Erythroblast (primary cell): ENCODE measurements at regions not wholly inside any gene's neighbourhood (a gene's known extent, or its start where the extent isn't known, plus 50 kb on each side); places are given as distances from the start of the nearest gene placed in this dataset.
"Not testable (repeated sequence)": the region's sequence is repeated elsewhere in the genome, so short reads cannot be mapped to it uniquely, and the experiment has no call there.

ENCODE experiments used
- GATA1 ChIP-seq: IDR thresholded peaks from 2 replicates; pipeline ENCODE4 v1.6.1; 2011; ENCODE audit warnings: low read depth, mild to moderate bottlenecking, control low read depth, low read length, moderate library complexity
- POLR2A ChIP-seq: IDR thresholded peaks from 2 replicates; pipeline ENCODE4 v1.6.1; 2011; ENCODE audit warnings: mild to moderate bottlenecking, low read length

DNA sequence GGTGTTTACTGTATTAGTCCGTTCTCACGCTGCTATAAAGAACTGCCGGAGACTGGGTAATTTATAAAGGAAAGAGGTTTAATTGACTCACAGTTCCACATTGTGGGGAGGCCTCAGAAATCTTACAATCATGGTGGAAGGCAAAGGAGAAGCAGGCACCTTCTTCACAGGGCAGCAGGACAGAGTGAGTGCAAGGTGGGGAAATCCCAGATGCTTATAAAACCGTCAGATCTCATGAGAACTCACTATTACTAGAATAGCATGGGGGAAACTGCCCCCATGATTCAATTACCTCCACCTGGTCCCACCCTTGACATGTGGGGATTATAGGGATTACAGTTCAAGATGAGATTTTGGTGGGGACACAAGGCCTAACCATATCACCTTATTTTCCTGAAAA, 60.1 kb upstream of the IFNGR1 start:
- TF ChIP-seq POLR2A, GATA1: not testable (repeated sequence)
